ENCODE measurements at regions not wholly inside any gene's neighbourhood (a gene's known extent, or its start where the extent isn't known, plus 50 kb on each side); places are given as distances from the start of the nearest gene placed in this dataset.
A peak's percentile ranks its signal among the peaks of the same experiment; 100 is the strongest.

DNA sequence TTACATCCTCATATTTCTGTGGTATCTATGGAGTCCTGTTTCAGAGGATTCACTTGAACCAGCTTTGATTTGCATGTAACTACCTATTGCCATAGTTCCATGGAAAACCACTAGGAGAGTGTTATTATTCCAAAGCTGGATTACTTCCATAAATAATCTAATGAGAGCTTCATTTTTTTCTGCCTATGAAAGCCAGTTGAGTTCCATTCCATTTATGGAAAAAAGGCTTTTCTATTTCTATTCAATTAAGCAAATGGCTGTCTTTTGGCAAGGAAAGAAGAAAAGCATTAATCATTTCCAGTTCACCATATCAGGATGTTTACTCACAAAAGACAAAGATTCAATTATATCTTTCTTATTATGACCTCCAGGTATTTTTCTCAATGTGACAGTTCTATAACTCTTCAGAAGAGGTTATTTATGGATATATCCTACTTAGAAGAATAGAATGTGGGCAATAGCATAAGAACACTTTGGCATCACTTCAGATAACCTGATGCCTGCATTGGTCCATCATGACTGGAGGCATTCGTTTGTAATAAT lies 259.9 kb upstream of the ZPLD1 start:
- no peak overlapping the region for H3K27ac ChIP-seq
- intact Hi-C loops (cut with DNase I) = no loop called here
- H3K4me3 ChIP-seq = no peak overlapping the region
- H3K9ac ChIP-seq (ENCODE audit: low read depth in 2 of 2, low read length in 2 of 2) = no peak overlapping the region
- no peaks in the 10 kb centered on the region for H3K4me1 ChIP-seq
- H3K27me3 ChIP-seq = no peaks in the 10 kb centered on the region
- H3K36me3 ChIP-seq = no peaks in the 10 kb centered on the region
- H3K9me3 ChIP-seq = no peaks in the 10 kb centered on the region
- DNase-seq = no peak
- TF ChIP-seq, protein P1, sequence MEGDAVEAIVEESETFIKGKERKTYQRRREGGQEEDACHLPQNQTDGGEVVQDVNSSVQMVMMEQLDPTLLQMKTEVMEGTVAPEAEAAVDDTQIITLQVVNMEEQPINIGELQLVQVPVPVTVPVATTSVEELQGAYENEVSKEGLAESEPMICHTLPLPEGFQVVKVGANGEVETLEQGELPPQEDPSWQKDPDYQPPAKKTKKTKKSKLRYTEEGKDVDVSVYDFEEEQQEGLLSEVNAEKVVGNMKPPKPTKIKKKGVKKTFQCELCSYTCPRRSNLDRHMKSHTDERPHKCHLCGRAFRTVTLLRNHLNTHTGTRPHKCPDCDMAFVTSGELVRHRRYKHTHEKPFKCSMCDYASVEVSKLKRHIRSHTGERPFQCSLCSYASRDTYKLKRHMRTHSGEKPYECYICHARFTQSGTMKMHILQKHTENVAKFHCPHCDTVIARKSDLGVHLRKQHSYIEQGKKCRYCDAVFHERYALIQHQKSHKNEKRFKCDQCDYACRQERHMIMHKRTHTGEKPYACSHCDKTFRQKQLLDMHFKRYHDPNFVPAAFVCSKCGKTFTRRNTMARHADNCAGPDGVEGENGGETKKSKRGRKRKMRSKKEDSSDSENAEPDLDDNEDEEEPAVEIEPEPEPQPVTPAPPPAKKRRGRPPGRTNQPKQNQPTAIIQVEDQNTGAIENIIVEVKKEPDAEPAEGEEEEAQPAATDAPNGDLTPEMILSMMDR (IDR thresholded peaks at IDR 0.05) = no peak

DNA sequence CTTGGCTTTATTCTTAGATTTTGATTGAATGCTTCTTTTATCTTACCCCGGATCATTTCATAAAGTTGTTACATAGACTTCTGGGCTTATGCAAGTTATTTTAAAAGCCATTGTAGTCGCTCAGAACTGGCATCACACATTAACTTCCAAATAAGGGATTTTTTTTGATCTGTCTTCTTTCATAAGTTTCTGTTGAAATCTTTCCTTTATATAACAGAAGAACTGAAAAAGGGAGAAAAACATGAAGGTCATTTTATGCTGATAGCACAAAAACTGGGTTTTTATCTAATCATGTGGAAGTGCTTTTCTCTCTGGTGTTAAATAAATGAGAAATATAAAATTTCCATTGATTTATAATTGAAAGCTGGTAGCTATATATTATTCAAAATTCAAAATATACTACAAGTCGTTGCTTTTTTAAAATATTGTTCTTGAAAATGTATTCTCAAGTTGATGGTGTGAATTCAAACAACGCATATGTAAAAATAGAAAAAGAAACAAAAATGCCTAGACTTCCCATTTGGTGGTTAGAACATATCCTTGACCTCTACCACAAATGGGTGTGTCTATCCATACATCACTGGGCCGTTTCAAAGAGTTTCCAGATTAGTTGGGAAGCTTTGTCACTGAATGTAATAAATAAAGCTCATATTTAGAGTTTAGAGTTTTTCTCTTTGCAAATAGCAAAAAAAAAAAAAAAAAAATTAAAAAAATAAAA lies 258.3 kb upstream of the ZPLD1 start:
- Histone ChIP-seq H3K9me3 (no peaks in the 10 kb centered on the region), H3K27ac (no peak overlapping the region), H3K36me3 (no peaks in the 10 kb centered on the region), H3K27me3 (no peaks in the 10 kb centered on the region), H3K9ac (ENCODE audit: low read depth in 2 of 2, low read length in 2 of 2) (no peak overlapping the region), H3K4me3 (no peak overlapping the region), H3K4me1 (peaks cover 3% of the 10 kb centered on the region)
- TF ChIP-seq, protein P1 (IDR thresholded peaks at IDR 0.05) = no peak
- no peak for DNase-seq
- intact Hi-C loops (cut with DNase I) = no loop called here

- peaks cover 3% of the 10 kb centered on the region for H3K4me1 ChIP-seq
- H3K9me3 ChIP-seq = no peaks in the 10 kb centered on the region
- H3K4me3 ChIP-seq = no peak overlapping the region
- no peak overlapping the region for H3K9ac ChIP-seq (ENCODE audit: low read depth in 2 of 2, low read length in 2 of 2)
- TF ChIP-seq, protein P1 (IDR thresholded peaks at IDR 0.05) = no peak
- DNase-seq = peak; percentile 56
- intact Hi-C loops (cut with DNase I) = no loop called here
- H3K27me3 ChIP-seq = no peaks in the 10 kb centered on the region
- H3K27ac ChIP-seq = no peak overlapping the region
- no peaks in the 10 kb centered on the region for H3K36me3 ChIP-seq
Measured at GRCh38 chr3:102177075-102177755, 257.6 kb upstream of the ZPLD1 start.

DNA sequence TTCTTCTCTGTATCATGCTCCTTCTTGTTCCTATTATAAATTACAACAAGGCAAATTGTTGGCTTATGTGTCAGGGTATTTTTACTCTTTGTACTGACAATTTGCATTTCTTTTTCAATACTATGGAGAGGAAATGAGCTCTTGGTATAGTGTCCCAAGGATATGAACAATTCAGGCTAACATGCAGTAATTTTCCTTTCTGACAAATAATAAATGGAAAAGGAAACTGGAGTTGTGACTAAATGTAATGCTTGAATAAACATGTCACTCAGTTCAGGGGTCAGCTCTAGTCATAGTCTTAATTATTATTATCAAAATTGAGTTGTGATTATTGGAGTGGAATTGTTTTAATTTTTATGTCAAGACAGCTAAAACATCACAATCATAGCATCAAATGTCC lies 256.0 kb upstream of the ZPLD1 start:
- Histone ChIP-seq H3K27me3 (no peaks in the 10 kb centered on the region), H3K27ac (no peak overlapping the region), H3K9me3 (no peaks in the 10 kb centered on the region), H3K9ac (ENCODE audit: low read depth in 2 of 2, low read length in 2 of 2) (no peak overlapping the region), H3K4me1 (peaks cover 3% of the 10 kb centered on the region), H3K4me3 (no peak overlapping the region), H3K36me3 (no peaks in the 10 kb centered on the region)
- no peak for DNase-seq
- TF ChIP-seq, protein P1 (IDR thresholded peaks at IDR 0.05) = no peak
- intact Hi-C loops (cut with DNase I) = no loop called here

GRCh38 chr3:102179326-102180177 lies 255.3 kb upstream of the ZPLD1 start:
- TF ChIP-seq, protein P1 (IDR thresholded peaks at IDR 0.05) = no peak
- Histone ChIP-seq H3K4me3 (no peak overlapping the region), H3K27me3 (no peaks in the 10 kb centered on the region), H3K9ac (ENCODE audit: low read depth in 2 of 2, low read length in 2 of 2) (no peak overlapping the region), H3K36me3 (no peaks in the 10 kb centered on the region), H3K9me3 (no peaks in the 10 kb centered on the region), H3K4me1 (peaks cover 3% of the 10 kb centered on the region), H3K27ac (no peak overlapping the region)
- intact Hi-C loops (cut with DNase I) = no loop called here
- DNase-seq = no peak
